Left ventricle myocardium inferior (tissue), 1 donor: ENCODE measurements at regions not wholly inside any gene's neighbourhood (a gene's known extent, or its start where the extent isn't known, plus 50 kb on each side); places are given as distances from the start of the nearest gene placed in this dataset.

Source experiments
- DNase-seq: peaks from one replicate; pipeline ENCODE4 v3.0.0-alpha.2; 2020
- H3K27ac ChIP-seq: fragments of 200-600 bp; replicated peaks from 2 replicates; pipeline ENCODE4 v1.8.0; 2021
- H3K27me3 ChIP-seq: fragments of 200-600 bp; 2 replicates; pipeline ENCODE4 v1.8.0; 2021; ENCODE audit warnings: low read depth
- H3K36me3 ChIP-seq: fragments of 200-600 bp; 2 replicates; pipeline ENCODE4 v1.8.0; 2021
- H3K4me1 ChIP-seq: fragments of 200-600 bp; 2 replicates; pipeline ENCODE4 v1.8.0; 2021
- H3K4me3 ChIP-seq: fragments of 200-600 bp; 2 replicates; pipeline ENCODE4 v1.8.0; 2021; ENCODE audit warnings: mild to moderate bottlenecking, moderate library complexity
- H3K9me3 ChIP-seq: fragments of 200-600 bp; replicated peaks from 2 replicates; pipeline ENCODE4 v1.8.0; 2021
- intact Hi-C: fragments of 100-400 bp; cut with micrococcal nuclease; formaldehyde crosslinking; loops from one replicate; pipeline ENCODE4 v1.11.0; 2022
- TF ChIP-seq, protein P1 (sequence below): fragments of 200-600 bp; IDR thresholded peaks from 2 replicates; pipeline ENCODE4 v1.8.0; 2021; ENCODE audit warnings: antibody characterized with exemption, mild to moderate bottlenecking, borderline replicate concordance
- donor health status: DM: no; HTN: yes; CAD: no; lungs with severe emphysema.

GRCh38 chr20:12077875-12078274 is 160.2 kb downstream of the BTBD3 start:
- TF ChIP-seq, protein P1, sequence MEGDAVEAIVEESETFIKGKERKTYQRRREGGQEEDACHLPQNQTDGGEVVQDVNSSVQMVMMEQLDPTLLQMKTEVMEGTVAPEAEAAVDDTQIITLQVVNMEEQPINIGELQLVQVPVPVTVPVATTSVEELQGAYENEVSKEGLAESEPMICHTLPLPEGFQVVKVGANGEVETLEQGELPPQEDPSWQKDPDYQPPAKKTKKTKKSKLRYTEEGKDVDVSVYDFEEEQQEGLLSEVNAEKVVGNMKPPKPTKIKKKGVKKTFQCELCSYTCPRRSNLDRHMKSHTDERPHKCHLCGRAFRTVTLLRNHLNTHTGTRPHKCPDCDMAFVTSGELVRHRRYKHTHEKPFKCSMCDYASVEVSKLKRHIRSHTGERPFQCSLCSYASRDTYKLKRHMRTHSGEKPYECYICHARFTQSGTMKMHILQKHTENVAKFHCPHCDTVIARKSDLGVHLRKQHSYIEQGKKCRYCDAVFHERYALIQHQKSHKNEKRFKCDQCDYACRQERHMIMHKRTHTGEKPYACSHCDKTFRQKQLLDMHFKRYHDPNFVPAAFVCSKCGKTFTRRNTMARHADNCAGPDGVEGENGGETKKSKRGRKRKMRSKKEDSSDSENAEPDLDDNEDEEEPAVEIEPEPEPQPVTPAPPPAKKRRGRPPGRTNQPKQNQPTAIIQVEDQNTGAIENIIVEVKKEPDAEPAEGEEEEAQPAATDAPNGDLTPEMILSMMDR, result no peak
- Histone ChIP-seq H3K4me3 (no peak overlapping the region), H3K9me3 (no peaks in the 10 kb centered on the region), H3K36me3 (no peaks in the 10 kb centered on the region), H3K4me1 (no peaks in the 10 kb centered on the region), H3K27ac (no peak overlapping the region), H3K27me3 (no peaks in the 10 kb centered on the region)
- DNase-seq, result no peak
- intact Hi-C loops, result no loop called here

DNA sequence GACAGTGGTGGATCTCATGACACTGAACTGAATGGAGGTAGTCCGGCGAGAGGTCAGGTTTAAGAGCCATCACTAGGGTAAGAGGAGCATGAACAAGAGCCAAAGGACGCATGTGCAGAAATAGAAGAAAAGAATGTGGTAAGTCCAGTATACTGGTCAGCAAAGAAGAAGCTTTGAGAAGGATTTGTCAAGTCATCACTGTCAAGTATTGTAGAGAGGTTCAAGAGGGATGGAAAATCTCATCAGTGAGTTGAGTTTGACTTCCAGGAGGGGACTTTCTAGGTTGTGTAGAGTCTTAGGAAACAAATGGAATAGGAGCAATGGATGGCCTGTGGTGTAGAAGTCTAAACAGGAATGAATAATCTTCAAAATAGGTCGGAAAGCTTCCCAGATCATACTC is 161.8 kb downstream of the BTBD3 start:
- intact Hi-C loops, result no loop called here
- no peak overlapping the region for H3K27ac ChIP-seq
- no peaks in the 10 kb centered on the region for H3K4me1 ChIP-seq
- TF ChIP-seq, protein P1, result no peak
- no peak for DNase-seq
- no peaks in the 10 kb centered on the region for H3K9me3 ChIP-seq
- no peaks in the 10 kb centered on the region for H3K27me3 ChIP-seq
- H3K4me3 ChIP-seq, result no peak overlapping the region
- no peaks in the 10 kb centered on the region for H3K36me3 ChIP-seq

GRCh38 chr20:12083269-12083668 is 165.6 kb downstream of the BTBD3 start:
- intact Hi-C loops, result no loop called here
- Histone ChIP-seq H3K27me3 (no peaks in the 10 kb centered on the region), H3K9me3 (no peaks in the 10 kb centered on the region), H3K27ac (no peak overlapping the region), H3K4me3 (no peak overlapping the region), H3K4me1 (no peaks in the 10 kb centered on the region), H3K36me3 (no peaks in the 10 kb centered on the region)
- TF ChIP-seq, protein P1, result no peak
- no peak for DNase-seq

- TF ChIP-seq, protein P1, result no peak
- no peaks in the 10 kb centered on the region for H3K36me3 ChIP-seq
- H3K9me3 ChIP-seq, result no peaks in the 10 kb centered on the region
- H3K27me3 ChIP-seq, result no peaks in the 10 kb centered on the region
- intact Hi-C loops, result no loop called here
- H3K4me3 ChIP-seq, result no peak overlapping the region
- DNase-seq, result no peak
- no peaks in the 10 kb centered on the region for H3K4me1 ChIP-seq
- no peak overlapping the region for H3K27ac ChIP-seq
These were observed 166.8 kb downstream of the BTBD3 start for GRCh38 chr20:12084482-12084881.

DNA sequence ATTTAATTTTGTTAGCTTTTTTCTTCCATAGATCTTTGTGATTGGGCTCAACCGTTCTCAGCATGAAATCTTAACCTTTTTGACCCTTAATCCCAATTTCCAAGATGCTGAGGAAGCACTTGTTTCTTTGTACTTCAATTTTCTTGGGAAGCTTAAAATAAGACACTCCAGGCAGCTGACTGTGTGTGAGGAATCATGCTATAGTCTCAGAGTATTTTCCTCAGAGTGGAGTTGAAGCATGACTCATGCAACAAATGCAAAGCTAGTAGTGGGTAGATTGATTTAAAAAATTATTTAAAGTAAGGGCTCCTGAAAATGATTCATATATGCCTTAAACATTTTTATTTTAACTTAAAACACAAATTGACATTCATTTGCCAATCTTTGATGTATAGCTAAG is 168.7 kb downstream of the BTBD3 start:
- H3K27ac ChIP-seq, result no peak overlapping the region
- DNase-seq, result no peak
- no peak overlapping the region for H3K4me3 ChIP-seq
- intact Hi-C loops, result no loop called here
- no peaks in the 10 kb centered on the region for H3K4me1 ChIP-seq
- H3K27me3 ChIP-seq, result no peaks in the 10 kb centered on the region
- TF ChIP-seq, protein P1, result no peak
- no peaks in the 10 kb centered on the region for H3K9me3 ChIP-seq
- no peaks in the 10 kb centered on the region for H3K36me3 ChIP-seq

DNA sequence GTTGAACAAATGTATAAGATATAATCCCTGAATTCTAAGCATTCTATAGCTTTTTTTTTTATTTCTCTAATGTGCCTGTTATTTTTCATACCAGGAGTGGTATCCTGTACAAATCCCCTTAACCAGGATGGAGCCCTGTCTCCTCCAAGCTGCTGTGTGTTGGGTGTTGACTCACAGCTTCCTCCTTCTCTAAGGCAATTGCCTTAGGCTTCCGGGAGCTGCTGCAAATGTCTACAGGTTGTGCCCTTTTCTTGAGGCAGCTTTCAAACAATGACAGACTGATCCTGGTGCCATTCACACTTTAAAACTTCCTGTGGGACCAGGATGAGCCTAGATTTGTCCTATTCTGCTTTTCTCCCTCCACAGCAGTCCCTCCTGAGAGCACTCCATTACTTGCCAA is 173.2 kb downstream of the BTBD3 start:
- Histone ChIP-seq H3K4me3 (no peak overlapping the region), H3K9me3 (no peaks in the 10 kb centered on the region), H3K27ac (no peak overlapping the region), H3K27me3 (no peaks in the 10 kb centered on the region), H3K4me1 (no peaks in the 10 kb centered on the region), H3K36me3 (no peaks in the 10 kb centered on the region)
- intact Hi-C loops, result no loop called here
- no peak for DNase-seq
- TF ChIP-seq, protein P1, result no peak
